HG02678 (cell line): ENCODE measurements at regions not wholly inside any gene's neighbourhood (a gene's known extent, or its start where the extent isn't known, plus 50 kb on each side); places are given as distances from the start of the nearest gene placed in this dataset.

Experiments
- ATAC-seq: cut with Tn5 transposase; IDR thresholded peaks from one replicate; pipeline ENCODE4 v1.9.1; 2021; ENCODE audit warnings: mild to moderate bottlenecking, moderate library complexity; ENCODE audit not compliant: unreplicated experiment

DNA sequence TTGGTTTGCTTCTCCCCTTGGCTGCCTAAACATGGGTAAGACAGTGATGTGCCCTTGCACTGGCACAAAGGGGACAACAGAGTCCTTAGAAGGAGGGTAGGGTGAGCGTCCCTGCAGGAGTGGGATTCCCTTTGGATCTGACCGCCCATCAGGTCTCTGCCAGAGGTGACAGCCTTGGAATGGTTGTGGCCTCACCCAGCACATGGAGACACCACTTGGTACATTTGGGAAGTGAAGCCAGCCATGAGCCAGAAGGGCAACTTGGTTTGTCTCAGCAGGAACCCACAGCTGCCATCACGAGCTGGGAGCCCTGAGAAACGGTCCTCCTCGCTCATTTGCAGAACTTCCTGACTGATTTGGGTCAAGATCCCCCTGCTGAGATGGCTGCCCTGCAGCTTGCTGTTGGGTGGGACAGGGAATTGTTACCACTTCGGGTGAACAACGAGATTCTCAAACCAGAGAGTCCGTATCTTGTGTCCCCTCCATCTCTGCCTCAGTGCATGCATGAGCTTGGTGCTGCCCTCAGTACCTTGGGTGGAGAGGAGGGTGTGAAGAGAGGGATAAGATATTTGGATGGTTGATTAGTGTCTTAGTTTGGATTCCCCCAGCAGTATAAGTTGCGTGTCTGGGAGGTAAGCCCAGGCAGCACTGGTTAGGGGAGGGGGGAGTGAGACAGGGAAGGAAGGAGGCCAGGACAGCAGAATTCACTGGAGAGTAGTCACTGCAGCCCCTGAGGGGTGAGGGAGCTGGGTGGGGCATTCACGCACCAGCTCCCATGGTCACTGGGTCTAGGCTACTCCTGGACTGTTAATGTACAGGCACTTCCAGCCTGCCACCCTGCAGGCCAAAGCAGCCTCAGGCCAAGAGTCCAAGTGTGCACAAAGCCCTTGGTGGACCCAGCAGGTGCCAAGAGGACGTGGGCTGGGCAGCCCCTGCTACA lies 168.8 kb upstream of the TOPAZ1 start:
- no peak for ATAC-seq

DNA sequence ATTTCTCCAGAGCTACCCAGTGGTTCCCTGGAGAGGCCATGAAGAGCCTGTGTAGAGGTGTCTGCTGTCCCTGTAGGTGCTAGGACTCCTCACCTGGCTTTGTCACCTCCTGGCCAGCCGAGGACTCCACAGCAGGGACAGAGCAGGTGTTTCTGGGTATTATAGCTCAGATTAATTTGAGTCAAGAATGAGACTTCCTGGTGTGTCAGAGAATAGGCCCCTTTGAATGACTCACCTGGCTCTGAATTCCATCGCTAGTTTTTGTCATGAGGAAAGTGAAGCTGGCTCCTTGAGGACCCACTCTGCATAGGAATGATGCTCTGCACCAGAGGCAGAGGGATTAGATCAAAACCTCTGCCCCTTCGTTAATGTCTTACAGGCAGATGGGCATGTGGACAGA lies 167.5 kb upstream of the TOPAZ1 start:
- no peak for ATAC-seq

DNA sequence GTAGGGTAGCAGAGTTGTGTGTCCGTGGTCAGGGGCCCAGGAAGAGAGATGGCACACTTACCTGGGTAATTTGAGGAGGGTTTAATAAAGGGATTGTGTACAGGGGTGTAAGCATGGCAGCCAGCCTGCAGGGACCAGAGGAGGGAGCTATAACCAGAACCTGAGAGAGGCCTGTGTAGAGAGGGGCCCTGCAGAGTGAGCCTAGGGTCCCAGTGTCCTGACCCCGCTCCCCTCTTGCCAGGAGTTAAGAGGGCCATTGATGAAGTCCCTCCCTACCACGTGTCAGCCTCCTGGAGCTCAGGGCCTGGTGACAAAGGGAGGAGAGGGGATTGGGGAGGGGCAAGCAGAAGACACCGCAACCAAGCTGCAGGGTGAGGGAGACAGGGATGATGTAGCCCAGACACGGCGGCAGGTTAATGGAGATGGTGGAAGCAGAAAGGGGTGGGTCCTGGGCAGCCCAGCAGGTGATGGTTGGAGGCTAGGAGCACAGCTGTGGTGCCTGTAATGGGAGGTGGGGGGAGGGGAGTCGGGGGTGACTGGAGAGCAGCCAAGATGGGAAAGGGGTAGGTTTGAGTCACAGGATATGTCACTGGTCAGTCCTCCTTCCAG lies 165.4 kb upstream of the TOPAZ1 start:
- no peak for ATAC-seq

DNA sequence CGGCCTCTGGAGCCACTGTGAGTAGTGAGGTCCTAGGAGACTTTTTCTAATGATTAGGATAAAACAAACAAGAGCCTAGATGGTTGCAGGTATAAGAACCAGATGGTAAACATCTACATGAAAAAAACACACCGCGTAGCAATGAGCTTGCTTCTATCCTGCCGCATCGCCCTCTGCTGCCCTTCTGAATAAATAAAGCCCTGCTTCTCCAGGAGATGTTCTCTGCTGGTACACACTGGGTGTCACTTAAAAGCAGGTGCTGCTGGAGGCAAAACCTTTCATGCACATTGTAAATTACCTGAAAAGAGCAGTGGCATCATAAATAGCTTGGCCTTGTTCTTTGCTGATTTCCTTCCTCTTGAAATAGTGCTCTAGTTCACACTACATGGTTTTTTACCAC lies 164.4 kb upstream of the TOPAZ1 start:
- ATAC-seq: no peak

DNA sequence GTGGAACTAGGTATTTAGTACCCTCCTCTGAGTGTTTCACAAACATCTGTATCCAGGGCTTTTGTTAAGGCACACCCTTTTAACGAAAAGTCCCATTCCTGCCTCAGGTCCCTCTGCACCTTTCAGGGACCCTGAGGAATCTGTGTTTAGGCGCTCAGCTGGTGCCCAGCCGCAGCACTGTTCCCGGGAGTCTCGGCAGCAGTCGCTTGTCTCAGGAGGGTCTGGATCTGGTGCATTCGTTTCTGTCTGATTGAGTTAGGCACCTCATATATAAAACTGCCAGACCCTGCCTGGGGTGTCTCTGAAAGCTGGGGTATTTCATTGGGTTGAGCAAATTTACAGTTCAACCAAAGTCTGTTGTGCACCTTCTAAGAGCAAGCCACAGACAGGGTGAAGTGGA lies 162.8 kb upstream of the TOPAZ1 start:
- ATAC-seq: no peak

DNA sequence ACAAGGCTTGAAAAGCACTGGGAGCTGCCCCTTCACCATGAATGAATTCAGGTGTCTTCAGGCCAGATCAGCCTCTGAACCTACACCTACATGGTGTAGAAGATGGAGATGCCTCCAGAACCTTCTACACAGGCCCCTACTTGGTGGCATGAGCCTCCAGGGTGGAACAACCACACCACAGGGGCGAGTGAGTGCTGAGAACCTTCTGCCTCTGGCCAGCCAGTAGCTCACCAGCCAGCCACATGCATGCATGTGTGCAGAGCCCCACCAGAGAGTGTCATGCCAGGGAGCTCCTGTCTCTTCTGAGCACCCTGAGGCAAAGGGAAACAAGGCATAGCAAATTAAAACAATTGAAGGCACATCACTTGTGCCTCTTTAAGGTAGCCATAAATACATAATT lies 161.8 kb upstream of the TOPAZ1 start:
- no peak for ATAC-seq

DNA sequence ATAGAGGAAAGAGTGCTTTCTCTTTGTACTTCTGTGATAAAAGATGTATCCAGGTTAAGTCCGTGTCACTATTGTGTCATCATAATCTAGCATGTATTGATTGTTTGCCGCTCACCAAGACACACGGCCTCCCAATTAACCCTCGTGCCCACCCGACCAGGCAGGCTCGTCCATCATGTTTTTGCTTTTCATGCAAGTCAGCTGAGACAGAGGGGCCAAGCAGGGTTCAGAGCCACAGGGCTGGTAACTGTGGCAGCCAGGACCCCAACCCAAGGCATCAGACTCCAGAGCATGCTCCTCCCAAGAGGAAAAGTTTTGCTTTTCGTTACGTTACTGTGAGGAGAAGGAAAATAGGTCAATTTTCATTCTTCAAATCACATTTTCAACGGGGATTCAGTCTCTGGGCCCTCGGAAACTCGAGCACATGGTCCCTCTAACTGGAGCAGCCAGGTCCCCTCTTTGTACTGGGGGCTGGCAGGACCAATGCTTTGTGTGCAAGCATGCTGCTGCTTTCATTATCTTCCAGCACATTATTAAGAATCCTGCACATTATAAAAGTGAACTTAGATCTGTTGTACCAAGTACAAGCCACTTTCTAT lies 161.1 kb upstream of the TOPAZ1 start:
- ATAC-seq: no peak

DNA sequence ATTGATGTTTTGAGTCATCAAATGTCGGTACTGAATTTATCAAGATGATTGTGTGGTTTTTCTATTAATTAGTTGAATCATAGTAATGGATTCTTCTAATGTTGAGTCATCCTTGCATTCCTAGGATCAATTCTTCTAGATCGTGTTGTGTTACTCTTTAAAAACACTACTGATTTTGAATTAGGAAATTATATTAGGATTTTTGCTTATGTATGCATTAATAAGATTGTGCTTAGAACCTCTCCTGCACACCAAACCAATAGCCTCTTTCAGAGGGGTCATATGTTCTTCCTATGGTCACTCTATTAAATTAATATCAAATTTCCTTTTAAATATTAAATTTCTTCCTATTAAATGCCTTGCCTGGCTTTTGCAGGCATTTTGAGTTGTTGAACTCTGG lies 151.7 kb upstream of the TOPAZ1 start:
- no peak for ATAC-seq

DNA sequence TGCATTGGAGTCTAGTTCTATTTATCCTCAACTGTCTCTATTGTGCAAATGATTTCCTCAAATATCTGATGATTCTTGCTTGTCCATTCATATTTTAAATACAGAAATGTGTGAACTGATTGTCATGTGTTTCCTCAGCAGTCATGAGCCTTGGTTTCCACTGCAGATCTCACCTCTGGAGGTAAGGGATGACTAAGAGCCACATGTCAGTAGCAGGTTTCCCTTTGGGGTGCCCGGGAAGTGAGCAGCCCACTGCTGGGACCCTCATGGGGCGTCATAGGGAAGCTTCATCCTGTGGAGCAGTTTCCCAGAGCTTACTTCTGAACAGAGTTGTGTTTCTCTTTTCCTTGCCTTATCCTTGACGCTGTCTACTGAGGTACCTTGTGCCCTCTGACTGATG lies 149.2 kb upstream of the TOPAZ1 start:
- no peak for ATAC-seq

DNA sequence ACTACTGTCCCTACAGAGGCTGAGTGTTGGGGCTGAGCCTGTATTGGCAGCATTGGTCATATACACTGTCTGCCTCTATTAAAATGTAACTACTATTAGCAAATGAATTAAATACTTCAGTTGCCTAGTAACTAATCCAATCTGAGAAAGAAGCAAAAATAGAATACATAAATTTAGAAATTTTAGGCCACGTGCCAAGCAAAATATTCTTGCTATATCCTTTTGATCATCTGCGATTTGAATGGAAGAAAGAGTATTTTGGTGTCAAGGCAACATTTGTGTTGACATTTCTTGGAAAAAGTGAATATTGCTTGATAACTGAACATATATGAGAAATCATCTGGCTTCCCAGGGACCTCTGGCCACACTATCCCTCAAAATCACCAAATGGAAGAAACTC lies 148.2 kb upstream of the TOPAZ1 start:
- no peak for ATAC-seq

DNA sequence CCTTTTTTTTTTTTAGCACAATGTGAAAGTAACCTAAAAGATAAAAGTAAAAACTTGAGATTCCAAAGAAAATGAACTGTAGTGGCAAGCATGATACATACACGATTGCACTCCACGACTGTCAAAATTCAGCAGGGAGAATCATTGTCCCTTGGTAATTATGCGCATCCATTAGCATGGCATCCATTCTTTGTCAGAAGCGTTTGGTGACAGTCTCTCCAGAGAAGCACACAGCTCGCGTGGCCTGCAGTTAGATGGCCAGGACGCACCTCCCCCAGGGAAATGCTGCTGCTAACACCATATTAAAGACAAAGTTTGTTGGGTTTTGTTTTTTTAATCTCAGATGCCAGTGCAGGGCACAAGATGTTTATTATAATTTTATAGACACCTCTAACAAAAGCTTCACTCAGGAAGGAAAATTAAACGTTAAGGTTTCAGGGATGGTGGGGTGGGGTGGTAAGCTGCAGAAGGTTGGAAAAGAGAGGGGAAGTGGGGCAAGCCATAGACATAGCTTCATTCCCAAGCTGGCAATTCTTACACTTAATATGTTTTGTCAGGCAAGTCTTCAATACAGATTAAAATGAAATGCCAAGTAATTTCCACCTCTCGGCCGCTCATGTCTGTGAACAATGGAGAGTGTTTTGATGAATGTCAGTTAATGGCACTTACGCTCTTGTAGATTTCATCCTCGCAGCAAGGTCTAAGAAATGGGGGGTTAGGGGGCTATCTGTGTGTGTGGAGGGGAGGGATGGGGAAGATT lies 142.8 kb upstream of the TOPAZ1 start:
- no peak for ATAC-seq

DNA sequence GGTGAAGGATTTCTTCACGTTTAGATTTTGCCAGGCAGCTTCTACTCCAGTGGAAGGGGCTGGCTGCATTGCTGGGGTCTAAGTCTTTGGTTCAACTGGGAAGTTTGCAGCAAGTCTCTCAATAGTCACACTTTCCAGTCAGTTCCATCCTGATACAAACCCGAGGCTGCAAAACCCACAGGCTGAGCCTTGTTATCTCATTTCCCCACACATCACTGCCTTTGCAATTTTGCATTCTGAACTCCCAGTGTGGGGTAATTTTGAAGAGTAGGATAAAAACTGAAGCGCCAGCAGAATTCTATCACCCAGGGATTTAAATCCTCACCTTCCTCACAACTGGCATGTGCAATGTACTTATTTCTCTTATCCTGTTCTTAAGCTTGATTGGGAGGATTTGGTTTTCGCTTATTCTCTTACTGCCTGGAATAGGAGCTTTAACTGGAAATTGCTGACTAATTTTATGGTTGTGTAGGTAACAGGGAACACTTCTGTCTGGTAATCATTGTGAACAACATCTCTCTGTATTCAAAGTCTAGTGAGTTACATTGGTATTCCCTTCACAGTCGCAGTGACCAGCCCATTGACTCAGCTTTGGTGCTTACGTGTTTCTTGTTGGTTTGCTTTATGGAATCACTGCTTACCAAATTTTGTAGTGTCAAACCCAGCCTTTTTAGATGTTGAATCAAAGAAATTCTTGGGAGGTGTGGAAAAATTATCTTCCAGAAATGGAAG lies 142.0 kb upstream of the TOPAZ1 start:
- ATAC-seq: no peak

DNA sequence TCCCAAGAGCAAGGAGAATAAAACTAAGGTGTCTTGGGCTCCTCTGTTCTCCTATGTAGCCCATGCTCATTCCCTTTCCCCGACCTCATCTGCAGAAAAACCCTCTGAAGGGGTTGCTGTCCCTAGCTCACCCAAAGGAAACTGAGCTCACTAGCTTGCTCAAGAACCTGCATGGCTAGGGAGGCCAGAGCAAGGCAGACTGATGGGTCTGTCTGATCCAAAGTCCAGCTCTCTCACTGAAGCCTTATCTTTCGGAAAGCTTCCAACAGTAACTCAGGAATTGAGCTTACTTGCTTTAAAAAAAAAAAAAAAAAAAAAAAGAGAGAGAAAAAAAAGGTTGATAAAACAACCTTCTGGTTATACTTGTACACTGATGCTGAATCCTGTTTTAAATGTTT lies 141.4 kb upstream of the TOPAZ1 start:
- no peak for ATAC-seq

DNA sequence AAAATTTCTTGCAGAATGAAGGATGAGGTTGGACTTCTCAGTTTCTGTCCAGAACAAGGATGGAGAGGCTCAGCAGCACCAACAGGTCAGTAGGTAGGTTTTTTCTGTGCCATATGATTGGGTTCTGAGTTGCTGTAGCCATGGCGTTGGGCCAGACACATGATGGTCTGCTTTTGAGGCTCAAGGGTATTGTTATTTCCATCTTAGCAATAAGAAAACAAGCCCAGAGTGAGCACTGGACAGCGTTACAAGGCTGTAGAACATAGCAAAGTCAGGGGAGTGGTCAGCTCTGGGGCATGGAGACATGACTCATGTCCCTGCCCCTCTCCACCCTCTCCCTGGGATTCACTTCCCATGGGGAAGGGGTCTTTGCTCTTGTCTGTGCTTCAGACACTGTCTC lies 137.6 kb upstream of the TOPAZ1 start:
- no peak for ATAC-seq

DNA sequence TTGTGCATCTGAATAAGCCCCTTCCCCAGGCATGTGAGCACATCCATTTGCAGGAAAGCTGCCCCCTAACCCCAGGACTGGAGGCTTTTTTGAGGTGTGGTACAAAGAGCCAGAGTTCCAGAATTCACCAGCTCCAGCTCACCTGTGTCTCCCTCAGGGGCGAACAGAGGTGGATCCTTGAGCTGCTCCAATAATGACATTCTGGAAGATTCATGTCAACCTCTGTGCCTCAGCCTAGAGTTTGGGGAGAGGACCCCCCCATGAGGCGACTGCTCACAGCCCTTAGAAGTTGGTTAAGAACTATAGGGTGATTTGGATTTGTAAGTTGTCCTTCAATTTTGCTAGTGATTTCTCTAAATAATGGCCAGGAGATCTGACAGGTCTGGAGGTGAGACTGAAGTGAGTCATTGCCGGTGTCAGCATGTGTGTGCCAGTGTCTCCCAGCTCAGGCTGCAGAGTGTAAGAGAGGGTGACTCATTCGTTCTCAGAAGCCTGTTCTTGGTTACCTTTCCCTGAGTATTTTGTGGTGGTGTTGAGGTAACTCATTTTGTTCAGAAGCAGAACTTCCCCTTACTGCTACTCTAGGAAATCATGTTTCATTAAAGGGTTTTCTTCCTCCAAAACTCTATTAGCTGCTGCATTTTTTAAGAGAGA lies 136.9 kb upstream of the TOPAZ1 start:
- ATAC-seq: peak; percentile 95

DNA sequence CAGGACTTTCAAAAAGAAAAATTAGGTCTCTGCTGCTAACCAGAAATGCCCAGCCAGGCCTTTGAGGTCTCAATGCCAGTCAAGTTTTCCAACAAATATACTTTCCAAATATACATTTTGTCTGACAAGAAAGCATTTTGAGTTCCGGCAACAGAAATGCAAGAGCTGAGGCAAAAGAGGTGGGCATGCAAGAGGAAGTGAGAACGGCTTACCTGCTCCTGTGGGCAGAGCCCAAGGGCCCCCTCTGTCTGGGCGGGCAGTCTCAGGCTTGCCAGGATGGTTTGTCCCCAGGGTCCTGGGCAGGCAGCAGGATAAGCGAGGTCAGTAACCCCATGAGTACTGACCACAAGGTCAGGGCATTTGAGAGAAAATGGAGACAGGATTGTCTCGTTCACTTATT lies 136.1 kb upstream of the TOPAZ1 start:
- ATAC-seq: no peak

DNA sequence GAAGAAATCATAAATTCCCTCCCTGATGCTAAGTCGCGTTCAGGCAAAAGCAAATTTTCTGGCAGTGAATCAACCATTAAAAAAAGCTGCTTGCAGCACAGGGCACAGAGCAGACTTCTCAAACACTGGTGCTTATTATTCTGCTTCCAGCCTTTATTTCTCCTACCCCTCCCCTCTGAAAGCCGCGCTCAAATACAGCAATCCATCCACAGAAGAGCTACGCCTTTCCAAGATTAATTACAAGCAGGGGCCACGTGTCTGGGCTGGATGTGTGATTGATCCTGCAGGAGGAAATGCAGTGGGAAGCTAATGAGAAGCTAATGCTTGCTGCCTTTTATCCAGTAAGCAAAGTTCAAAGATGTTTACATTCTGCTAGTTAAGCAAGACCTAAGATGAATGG lies 134.9 kb upstream of the TOPAZ1 start:
- no peak for ATAC-seq

DNA sequence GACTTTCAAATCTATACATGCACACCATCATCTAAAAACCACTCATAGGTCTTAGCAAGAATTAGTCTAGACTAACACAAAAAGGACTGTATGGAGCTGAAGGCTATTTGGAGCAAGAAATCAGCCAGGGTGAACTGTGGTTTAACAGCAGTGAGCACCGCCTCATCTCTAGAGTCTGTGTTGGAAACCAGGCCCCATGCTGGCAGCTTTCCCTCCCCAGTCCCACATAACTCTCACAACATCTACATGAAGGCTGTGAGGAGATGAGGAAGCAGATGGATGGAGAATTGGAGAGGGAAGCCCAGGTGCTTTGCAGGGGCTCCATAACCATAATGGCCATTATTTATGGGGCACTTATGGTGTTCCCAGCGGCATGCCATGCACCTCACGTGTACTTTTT lies 133.2 kb upstream of the TOPAZ1 start:
- ATAC-seq: no peak

DNA sequence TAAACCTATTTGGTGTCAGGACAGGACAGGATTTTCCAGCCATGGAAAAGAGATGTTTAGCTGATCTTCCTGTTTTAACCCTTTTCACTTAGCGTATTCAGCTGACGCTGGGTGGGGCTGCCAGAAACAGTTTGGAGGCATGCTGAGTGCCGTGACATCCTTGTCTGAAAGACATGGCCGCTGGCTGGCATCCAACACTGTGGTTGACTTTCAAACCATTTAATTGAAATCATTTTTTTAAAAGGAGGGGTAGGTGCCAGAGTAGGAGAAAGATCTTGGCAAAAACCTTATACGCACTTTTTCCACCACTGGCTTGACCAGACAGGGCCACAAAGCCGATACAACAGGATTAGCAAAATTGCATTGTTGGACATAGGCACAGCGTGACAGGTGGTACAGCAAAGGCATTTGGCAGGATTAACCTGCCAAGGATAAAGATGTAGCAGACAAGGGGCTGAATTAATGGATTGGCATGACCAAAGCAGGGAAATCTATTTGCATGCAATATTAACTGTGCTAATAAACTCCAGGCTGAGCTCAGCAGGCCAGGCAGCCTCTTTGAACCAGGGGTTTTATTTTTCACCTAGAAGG lies 131.8 kb upstream of the TOPAZ1 start:
- no peak for ATAC-seq

DNA sequence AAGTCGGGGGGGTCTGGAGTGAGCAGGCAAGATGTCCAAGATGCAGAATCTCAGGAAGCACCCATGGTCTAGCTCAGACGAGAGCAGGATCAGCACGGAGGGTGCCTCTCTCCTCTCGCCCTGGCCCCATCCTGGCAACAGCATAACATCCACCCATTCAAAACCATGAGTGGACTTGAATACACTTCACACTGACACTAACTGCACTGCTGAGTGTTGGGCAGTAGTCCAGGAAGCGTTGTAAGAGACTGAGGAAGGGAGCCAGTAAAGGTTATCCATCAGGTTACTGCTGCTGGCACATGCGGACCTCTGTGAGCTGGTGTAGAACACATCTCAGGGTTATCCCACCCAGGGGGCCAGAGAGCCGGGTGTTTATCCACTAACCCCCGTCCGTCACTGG lies 131.0 kb upstream of the TOPAZ1 start:
- no peak for ATAC-seq
